ENCODE measurements at regions not wholly inside any gene's neighbourhood (a gene's known extent, or its start where the extent isn't known, plus 50 kb on each side); places are given as distances from the start of the nearest gene placed in this dataset.

DNA sequence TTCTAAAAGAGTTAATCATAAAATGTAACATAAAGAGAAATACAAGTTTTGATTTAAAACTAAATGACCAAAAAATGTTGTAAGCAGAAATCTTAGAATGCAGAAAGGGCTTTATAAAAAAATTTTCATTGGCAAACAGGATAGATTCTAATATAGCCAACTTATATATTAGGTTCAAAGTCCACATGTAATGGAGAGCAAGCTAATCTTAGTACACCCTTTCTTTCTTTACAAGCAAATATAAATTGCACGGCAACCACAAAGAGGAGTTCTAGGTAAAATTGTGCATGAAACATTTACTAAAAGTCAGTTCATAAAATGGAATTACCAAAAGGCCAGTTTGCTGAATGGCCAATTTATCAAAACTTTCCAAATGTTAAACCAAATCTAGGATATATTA, 130.6 kb downstream of the NOL4 start:
- no peak for TF ChIP-seq POLR2A (IDR thresholded peaks at IDR 0.05)
- TF ChIP-seq, protein P1, sequence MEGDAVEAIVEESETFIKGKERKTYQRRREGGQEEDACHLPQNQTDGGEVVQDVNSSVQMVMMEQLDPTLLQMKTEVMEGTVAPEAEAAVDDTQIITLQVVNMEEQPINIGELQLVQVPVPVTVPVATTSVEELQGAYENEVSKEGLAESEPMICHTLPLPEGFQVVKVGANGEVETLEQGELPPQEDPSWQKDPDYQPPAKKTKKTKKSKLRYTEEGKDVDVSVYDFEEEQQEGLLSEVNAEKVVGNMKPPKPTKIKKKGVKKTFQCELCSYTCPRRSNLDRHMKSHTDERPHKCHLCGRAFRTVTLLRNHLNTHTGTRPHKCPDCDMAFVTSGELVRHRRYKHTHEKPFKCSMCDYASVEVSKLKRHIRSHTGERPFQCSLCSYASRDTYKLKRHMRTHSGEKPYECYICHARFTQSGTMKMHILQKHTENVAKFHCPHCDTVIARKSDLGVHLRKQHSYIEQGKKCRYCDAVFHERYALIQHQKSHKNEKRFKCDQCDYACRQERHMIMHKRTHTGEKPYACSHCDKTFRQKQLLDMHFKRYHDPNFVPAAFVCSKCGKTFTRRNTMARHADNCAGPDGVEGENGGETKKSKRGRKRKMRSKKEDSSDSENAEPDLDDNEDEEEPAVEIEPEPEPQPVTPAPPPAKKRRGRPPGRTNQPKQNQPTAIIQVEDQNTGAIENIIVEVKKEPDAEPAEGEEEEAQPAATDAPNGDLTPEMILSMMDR (IDR thresholded peaks at IDR 0.05), result no peak
- WGBS, 2 donors, result 94 to 96% methylated on average over 1 of the region's 1 CpG
- H3K4me3 ChIP-seq, result no peak overlapping the region
- H3K27ac ChIP-seq, result no peak overlapping the region
- H3K36me3 ChIP-seq (ENCODE audit: low read depth, missing control alignments), result no peaks in the 10 kb centered on the region
- H3K27me3 ChIP-seq, result no peaks in the 10 kb centered on the region
- H3K9me3 ChIP-seq, result no peaks in the 10 kb centered on the region
- intact Hi-C loops (cut with DNase I; ENCODE audit: low total_unique reads), result no loop called here
- H3K4me1 ChIP-seq, result no peaks in the 10 kb centered on the region
- DNase-seq, result no peak

DNA sequence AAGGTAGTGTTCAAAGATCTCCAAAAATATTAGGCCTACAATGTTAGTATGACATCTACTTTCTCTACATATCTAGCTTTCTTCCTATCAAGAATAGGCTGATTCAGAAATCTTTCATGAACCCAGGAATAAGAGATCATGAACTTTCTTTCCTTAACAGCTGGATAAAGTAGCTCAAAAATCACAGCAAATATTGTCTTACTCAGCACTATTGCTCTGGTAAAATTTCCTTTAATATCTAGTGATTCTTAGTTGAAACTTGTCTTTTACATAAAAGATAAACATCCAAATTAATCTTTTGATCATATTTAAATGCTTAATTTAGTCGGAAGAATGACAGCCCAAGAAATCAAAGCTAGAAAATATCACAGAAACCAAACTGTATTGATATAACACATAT, 131.9 kb downstream of the NOL4 start:
- whole genome bisulfite sequencing, 2 donors, result 85 to 92% methylated on average over 1 of the region's 1 CpG
- TF ChIP-seq, protein P1 (IDR thresholded peaks at IDR 0.05), result no peak
- no peak for TF ChIP-seq POLR2A (IDR thresholded peaks at IDR 0.05)

DNA sequence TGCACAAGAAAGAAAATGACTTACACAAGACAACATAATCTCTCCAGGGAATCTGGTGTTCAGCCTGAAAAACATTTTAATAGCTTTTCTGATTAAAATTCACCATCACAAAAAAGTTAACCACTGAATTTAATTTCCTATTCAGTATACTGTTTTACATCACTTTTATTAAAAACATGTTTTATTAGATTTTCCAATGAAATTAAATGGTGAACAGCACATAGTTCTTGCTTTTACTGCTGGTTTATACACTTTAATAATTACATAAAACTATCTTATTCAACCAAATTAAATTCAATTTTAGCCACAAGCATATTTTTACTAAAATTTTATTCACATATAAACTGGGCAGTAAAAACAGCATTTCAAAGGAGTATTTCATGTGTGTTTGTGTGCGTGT, 138.3 kb downstream of the NOL4 start:
- H3K27ac ChIP-seq, result no peak overlapping the region
- no peaks in the 10 kb centered on the region for H3K36me3 ChIP-seq (ENCODE audit: low read depth, missing control alignments)
- H3K4me1 ChIP-seq, result no peaks in the 10 kb centered on the region
- no peaks in the 10 kb centered on the region for H3K27me3 ChIP-seq
- TF ChIP-seq POLR2A (IDR thresholded peaks at IDR 0.05), result no peak
- TF ChIP-seq, protein P1 (IDR thresholded peaks at IDR 0.05), result no peak
- H3K9me3 ChIP-seq, result no peaks in the 10 kb centered on the region
- intact Hi-C loops (cut with DNase I; ENCODE audit: low total_unique reads), result no loop called here
- no peak for DNase-seq
- WGBS, 2 donors, result 0 to 45% methylated on average over 1 of the region's 1 CpG
- H3K4me3 ChIP-seq, result no peak overlapping the region

More for the DNA sequence above, 131.9 kb downstream of the NOL4 start:
- no peak overlapping the region for H3K27ac ChIP-seq
- DNase-seq, result no peak
- H3K27me3 ChIP-seq, result no peaks in the 10 kb centered on the region
- no peaks in the 10 kb centered on the region for H3K36me3 ChIP-seq (ENCODE audit: low read depth, missing control alignments)
- no peaks in the 10 kb centered on the region for H3K4me1 ChIP-seq
- H3K9me3 ChIP-seq, result no peaks in the 10 kb centered on the region
- intact Hi-C loops (cut with DNase I; ENCODE audit: low total_unique reads), result no loop called here
- no peak overlapping the region for H3K4me3 ChIP-seq

DNA sequence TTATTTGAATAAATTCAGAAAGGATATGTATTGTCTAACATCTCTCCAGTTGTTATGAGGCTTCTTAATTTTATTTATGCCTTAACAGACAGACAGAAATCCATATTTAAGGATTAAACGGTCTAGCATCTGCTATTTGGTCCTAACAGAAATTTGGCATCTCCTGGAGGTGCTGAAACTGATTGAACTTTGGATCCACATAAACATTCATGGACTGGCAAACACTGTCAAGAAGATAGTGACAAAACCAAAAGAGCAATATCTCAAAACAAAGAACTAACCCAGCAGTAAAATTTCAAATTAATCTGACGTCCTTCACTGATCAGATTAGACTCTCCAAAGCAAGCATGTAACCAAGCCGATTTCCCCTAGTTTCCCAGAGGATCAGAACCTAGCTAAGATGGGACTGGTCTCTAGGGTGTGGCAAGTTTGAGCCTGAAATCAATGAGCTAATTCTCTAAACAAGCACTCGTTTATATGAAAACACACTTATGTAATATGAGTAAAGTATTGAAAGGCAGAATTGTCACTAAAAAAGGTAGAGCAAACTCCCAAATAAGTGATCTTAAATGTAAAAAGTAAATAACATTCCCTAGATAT, 139.5 kb downstream of the NOL4 start:
- 66 to 73% methylated on average over 4 of the region's 4 CpGs for WGBS, 2 donors
- Histone ChIP-seq H3K4me1 (no peaks in the 10 kb centered on the region), H3K4me3 (no peak overlapping the region), H3K36me3 (ENCODE audit: low read depth, missing control alignments) (no peaks in the 10 kb centered on the region), H3K27me3 (no peaks in the 10 kb centered on the region), H3K9me3 (no peaks in the 10 kb centered on the region), H3K27ac (no peak overlapping the region)
- intact Hi-C loops (cut with DNase I; ENCODE audit: low total_unique reads), result no loop called here
- DNase-seq, result no peak
- TF ChIP-seq, protein P1 (IDR thresholded peaks at IDR 0.05), result no peak
- no peak for TF ChIP-seq POLR2A (IDR thresholded peaks at IDR 0.05)

DNA sequence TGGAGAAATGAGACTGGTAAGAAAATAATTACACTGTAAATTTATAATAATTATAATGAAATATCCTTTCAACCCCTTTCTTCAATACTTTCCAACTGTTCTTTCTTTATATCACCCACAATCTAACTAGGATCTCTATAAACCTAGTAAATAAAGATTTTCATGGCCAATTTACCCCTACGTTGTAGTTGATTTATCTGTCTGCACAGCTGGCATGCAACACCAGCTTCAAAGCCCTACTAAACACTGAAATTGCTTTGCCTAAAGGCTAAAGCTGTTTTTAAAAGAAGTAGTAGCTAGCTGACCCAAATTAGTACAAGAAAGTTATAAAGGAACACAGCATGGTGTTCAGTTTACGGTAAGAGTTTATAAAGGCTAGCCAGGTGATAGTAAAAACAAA, 140.1 kb downstream of the NOL4 start:
- DNase-seq, result no peak
- Histone ChIP-seq H3K4me1 (no peaks in the 10 kb centered on the region), H3K4me3 (no peak overlapping the region), H3K36me3 (ENCODE audit: low read depth, missing control alignments) (no peaks in the 10 kb centered on the region), H3K9me3 (no peaks in the 10 kb centered on the region), H3K27ac (no peak overlapping the region), H3K27me3 (no peaks in the 10 kb centered on the region)
- intact Hi-C loops (cut with DNase I; ENCODE audit: low total_unique reads), result no loop called here
- 70 to 80% methylated on average over 2 of the region's 2 CpGs for WGBS, 2 donors
- TF ChIP-seq POLR2A (IDR thresholded peaks at IDR 0.05), result no peak
- TF ChIP-seq, protein P1 (IDR thresholded peaks at IDR 0.05), result no peak
